Tibial nerve (tissue), 4 donors: ENCODE measurements at regions not wholly inside any gene's neighbourhood (a gene's known extent, or its start where the extent isn't known, plus 50 kb on each side); places are given as distances from the start of the nearest gene placed in this dataset.

Experiments
- DNase-seq, 2 donors: peaks; one replicate each; pipeline ENCODE4 v3.0.0-alpha.2; 2019; ENCODE audit warnings: low spot score in 2 of 2
- H3K27ac ChIP-seq, 4 donors: fragments of 200-600 bp; sonication (generic) in 3 of 4; one replicate each; pipeline ENCODE4 v1.5.1; 2017 to 2019; ENCODE audit warnings: mild to moderate bottlenecking in 1 of 4
- H3K27me3 ChIP-seq, 2 donors: fragments of 200-600 bp; sonication (generic) in 1 of 2; one replicate each; pipeline versions ENCODE4 v1.5.1 to v1.6.0; 2017 to 2019
- H3K36me3 ChIP-seq, 3 donors: fragments of 200-600 bp; sonication (generic); one replicate each; pipeline ENCODE4 v1.5.1; 2018 to 2019
- H3K4me1 ChIP-seq, 4 donors: fragments of 200-600 bp; sonication (generic) in 3 of 4; one replicate each; pipeline ENCODE4 v1.5.1; 2017 to 2019
- H3K4me3 ChIP-seq, 4 donors: fragments of 200-600 bp; sonication (generic) in 3 of 4; one replicate each; pipeline ENCODE4 v1.5.1; 2017 to 2019; ENCODE audit warnings: mild to moderate bottlenecking in 1 of 4, moderate library complexity in 1 of 4
- H3K9me3 ChIP-seq, 4 donors: fragments of 200-600 bp; sonication (generic) in 3 of 4; one replicate each; pipeline ENCODE4 v1.5.1; 2017 to 2019
- CTCF ChIP-seq, 5 experiments: fragments of 200-600 bp in 3 of 5; fragments of 450-650 bp in 2 of 5; sonication (generic) in 3 of 5; IDR thresholded peaks; one replicate each; pipeline ENCODE4 v1.5.1; 2016 to 2019; ENCODE audit warnings: antibody characterized with exemption in 5 of 5, mild to moderate bottlenecking in 3 of 5, moderate library complexity in 2 of 5
- EP300 ChIP-seq, 2 donors: sonication (generic); formaldehyde crosslinking; IDR thresholded peaks; one replicate each; pipeline ENCODE4 v1.6.1; 2017; ENCODE audit warnings: antibody characterized with exemption in 2 of 2, mild to moderate bottlenecking in 1 of 2
- POLR2A ChIP-seq, 2 donors: fragments of 450-650 bp; IDR thresholded peaks; one replicate each; pipeline ENCODE4 v1.6.1; 2017; ENCODE audit warnings: antibody characterized with exemption in 2 of 2, mild to moderate bottlenecking in 2 of 2, moderate library complexity in 2 of 2
- WGBS, 2 donors: methylation state at CpG; one replicate each; pipeline ENCODE4 v1.1.5; 2018; 5-methylcytosine and 5-hydroxymethylcytosine counted together

- no peak overlapping the region for H3K27ac ChIP-seq
- no peak for DNase-seq
- H3K4me3 ChIP-seq: no peak overlapping the region
- TF ChIP-seq CTCF (IDR thresholded peaks at IDR 0.05) (no peak), POLR2A (IDR thresholded peaks at IDR 0.05) (no peak), EP300 (IDR thresholded peaks at IDR 0.05) (no peak)
- H3K36me3 ChIP-seq: no peaks in the 10 kb centered on the region
- H3K27me3 ChIP-seq: no peaks in the 10 kb centered on the region
- WGBS, 2 donors: 63% methylated on average over 6 of the region's 6 CpGs
- H3K9me3 ChIP-seq: no peaks in the 10 kb centered on the region
- peaks cover 0 to 9% (median 0%) of the 10 kb centered on the region in 4 donors for H3K4me1 ChIP-seq
These were observed 432.2 kb upstream of the KLHL29 start for GRCh38 chr2:22952656-22953225.

GRCh38 chr2:22957446-22957845 is 427.5 kb upstream of the KLHL29 start:
- no peak for TF ChIP-seq POLR2A (IDR thresholded peaks at IDR 0.05)
- TF ChIP-seq EP300 (IDR thresholded peaks at IDR 0.05): no peak
- no peak for TF ChIP-seq CTCF (IDR thresholded peaks at IDR 0.05)
- H3K4me3 ChIP-seq: no peak overlapping the region
- no peak for DNase-seq
- peaks cover 0 to 6% (median 0%) of the 10 kb centered on the region in 4 donors for H3K4me1 ChIP-seq
- H3K36me3 ChIP-seq: no peaks in the 10 kb centered on the region
- H3K9me3 ChIP-seq: no peaks in the 10 kb centered on the region
- WGBS, 2 donors: 92 to 94% methylated on average over 5 of the region's 5 CpGs
- H3K27me3 ChIP-seq: no peaks in the 10 kb centered on the region
- H3K27ac ChIP-seq: no peak overlapping the region

- no peaks in the 10 kb centered on the region for H3K27me3 ChIP-seq
These were observed 426.7 kb upstream of the KLHL29 start for GRCh38 chr2:22958308-22958707.

GRCh38 chr2:22967756-22968155 is 417.2 kb upstream of the KLHL29 start:
- H3K9me3 ChIP-seq: no peaks in the 10 kb centered on the region
- H3K36me3 ChIP-seq: no peaks in the 10 kb centered on the region
- no peaks in the 10 kb centered on the region for H3K4me1 ChIP-seq
- H3K27me3 ChIP-seq: no peaks in the 10 kb centered on the region
- no peak for DNase-seq
- no peak overlapping the region for H3K4me3 ChIP-seq
- WGBS, 2 donors: 75 to 77% methylated on average over 5 of the region's 5 CpGs
- no peak for TF ChIP-seq EP300 (IDR thresholded peaks at IDR 0.05)
- TF ChIP-seq POLR2A (IDR thresholded peaks at IDR 0.05): no peak
- no peak overlapping the region for H3K27ac ChIP-seq

More at GRCh38 chr2:22958308-22958707, 426.7 kb upstream of the KLHL29 start:
- Histone ChIP-seq H3K27ac (no peak overlapping the region), H3K4me3 (no peak overlapping the region), H3K9me3 (no peaks in the 10 kb centered on the region), H3K36me3 (no peaks in the 10 kb centered on the region), H3K4me1 (no peaks in the 10 kb centered on the region)
- DNase-seq: no peak
- WGBS, 2 donors: 90 to 91% methylated on average over 4 of the region's 4 CpGs
- TF ChIP-seq POLR2A (IDR thresholded peaks at IDR 0.05) (no peak), CTCF (IDR thresholded peaks at IDR 0.05) (no peak), EP300 (IDR thresholded peaks at IDR 0.05) (no peak)

GRCh38 chr2:22970284-22970975 is 414.5 kb upstream of the KLHL29 start:
- no peaks in the 10 kb centered on the region for H3K27me3 ChIP-seq
- 63 to 64% methylated on average over 8 of the region's 8 CpGs for WGBS, 2 donors
- H3K4me3 ChIP-seq: no peak overlapping the region
- H3K27ac ChIP-seq: no peak overlapping the region
- no peaks in the 10 kb centered on the region for H3K4me1 ChIP-seq
- no peak for DNase-seq
- H3K36me3 ChIP-seq: no peaks in the 10 kb centered on the region
- TF ChIP-seq EP300 (IDR thresholded peaks at IDR 0.05) (no peak), CTCF (IDR thresholded peaks at IDR 0.05) (no peak), POLR2A (IDR thresholded peaks at IDR 0.05) (no peak)
- no peaks in the 10 kb centered on the region for H3K9me3 ChIP-seq
